ENCODE measurements at regions not wholly inside any gene's neighbourhood (a gene's known extent, or its start where the extent isn't known, plus 50 kb on each side); places are given as distances from the start of the nearest gene placed in this dataset.

- FAIRE-seq (no peak), DNase-seq (peak in 1 of 2 donors; percentile 16)
- H3K27me3 ChIP-seq (ENCODE audit: control insufficient read depth in 3 of 3, insufficient read depth in 3 of 3, low read length in 3 of 3) = no peaks in the 10 kb centered on the region
- H3K4me3 ChIP-seq (ENCODE audit: low read depth in 1 of 3, low read length in 3 of 3) = no peak overlapping the region
- no peaks in the 10 kb centered on the region for H3K9me3 ChIP-seq (ENCODE audit: control insufficient read depth in 2 of 2, insufficient read depth in 1 of 2, low read depth in 1 of 2, low read length in 1 of 2)
- no peaks in the 10 kb centered on the region for H3K4me1 ChIP-seq (ENCODE audit: control insufficient read depth in 3 of 3, insufficient read depth in 2 of 3, low read depth in 1 of 3, low read length in 2 of 3)
- no peak overlapping the region for H3K27ac ChIP-seq (ENCODE audit: low read depth in 1 of 3, low read length in 2 of 3)
- no peaks in the 10 kb centered on the region for H3K36me3 ChIP-seq (ENCODE audit: control insufficient read depth in 3 of 3, insufficient read depth in 2 of 3, low read depth in 1 of 3, low read length in 3 of 3)
- WGBS, 3 donors = 49 to 63% (median 55%) methylated on average over 8 of the region's 8 CpGs
Measured at GRCh38 chr7:68488341-68489060, 1109.8 kb upstream of the AUTS2 start.

DNA sequence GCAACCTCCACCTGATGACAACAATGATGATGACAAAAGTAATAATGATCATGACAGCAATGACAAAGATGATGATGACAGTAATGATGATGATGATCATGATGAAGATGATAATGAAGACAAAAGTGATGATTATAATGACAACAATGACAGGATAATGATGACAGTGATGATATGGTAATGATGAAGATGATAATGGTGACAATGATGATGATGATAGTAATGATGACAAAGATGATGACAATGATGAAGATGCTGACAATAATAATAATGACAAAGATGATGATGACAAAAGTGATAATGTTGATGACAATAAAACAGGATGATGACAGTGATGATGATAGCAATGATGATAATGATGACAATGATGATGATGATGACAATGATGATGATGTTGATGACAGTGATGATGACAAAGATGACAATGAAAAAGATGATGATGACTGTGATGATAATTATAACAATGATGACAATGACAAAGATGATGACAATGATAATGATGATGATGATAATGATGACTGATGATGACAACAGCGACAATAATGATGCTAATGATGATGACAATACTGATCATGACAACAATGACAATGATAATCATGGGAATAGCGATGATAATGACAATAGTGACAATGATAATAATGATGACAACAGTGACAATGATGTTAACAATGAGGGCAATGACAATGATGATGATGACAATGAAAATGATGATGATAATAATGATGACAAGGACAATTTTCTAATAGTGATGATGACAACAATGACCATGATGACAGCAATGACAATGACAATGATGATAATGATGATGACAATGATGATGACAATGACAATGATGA is 1106.5 kb upstream of the AUTS2 start:
- Histone ChIP-seq H3K27ac (ENCODE audit: low read depth in 1 of 3, low read length in 2 of 3) (no peak overlapping the region), H3K36me3 (ENCODE audit: control insufficient read depth in 3 of 3, insufficient read depth in 2 of 3, low read depth in 1 of 3, low read length in 3 of 3) (no peaks in the 10 kb centered on the region)
- FAIRE-seq = no peak

DNA sequence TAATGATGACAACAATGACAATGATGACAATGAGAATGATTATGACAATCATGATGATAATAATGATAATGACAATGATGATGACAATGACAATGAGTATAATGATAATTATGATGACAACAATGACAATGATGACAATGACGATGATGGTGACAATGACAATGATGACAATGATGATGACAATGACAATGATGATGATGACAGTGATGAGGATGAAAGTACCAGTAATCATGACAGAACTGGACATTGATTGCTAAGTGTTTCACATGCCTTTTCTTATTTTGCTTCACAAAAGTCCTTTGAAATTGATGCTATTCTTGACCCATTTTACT is 1106.0 kb upstream of the AUTS2 start:
- Histone ChIP-seq H3K4me1 (ENCODE audit: control insufficient read depth in 3 of 3, insufficient read depth in 2 of 3, low read depth in 1 of 3, low read length in 2 of 3) (no peaks in the 10 kb centered on the region), H3K27ac (ENCODE audit: low read depth in 1 of 3, low read length in 2 of 3) (no peak overlapping the region), H3K36me3 (ENCODE audit: control insufficient read depth in 3 of 3, insufficient read depth in 2 of 3, low read depth in 1 of 3, low read length in 3 of 3) (no peaks in the 10 kb centered on the region), H3K9me3 (ENCODE audit: control insufficient read depth in 2 of 2, insufficient read depth in 1 of 2, low read depth in 1 of 2, low read length in 1 of 2) (no peaks in the 10 kb centered on the region), H3K4me3 (ENCODE audit: low read depth in 1 of 3, low read length in 3 of 3) (no peak overlapping the region), H3K27me3 (ENCODE audit: control insufficient read depth in 3 of 3, insufficient read depth in 3 of 3, low read length in 3 of 3) (no peaks in the 10 kb centered on the region)
- DNase-seq = no peak
- FAIRE-seq = no peak
- 92 to 97% (median 93%) methylated on average over 1 of the region's 1 CpG for WGBS, 3 donors

More for the DNA sequence above, 1106.5 kb upstream of the AUTS2 start:
- DNase-seq = no peak
- Histone ChIP-seq H3K27me3 (ENCODE audit: control insufficient read depth in 3 of 3, insufficient read depth in 3 of 3, low read length in 3 of 3) (no peaks in the 10 kb centered on the region), H3K9me3 (ENCODE audit: control insufficient read depth in 2 of 2, insufficient read depth in 1 of 2, low read depth in 1 of 2, low read length in 1 of 2) (no peaks in the 10 kb centered on the region), H3K4me3 (ENCODE audit: low read depth in 1 of 3, low read length in 3 of 3) (no peak overlapping the region), H3K4me1 (ENCODE audit: control insufficient read depth in 3 of 3, insufficient read depth in 2 of 3, low read depth in 1 of 3, low read length in 2 of 3) (no peaks in the 10 kb centered on the region)
- WGBS, 3 donors = 80 to 88% (median 88%) methylated on average over 2 of the region's 2 CpGs

DNA sequence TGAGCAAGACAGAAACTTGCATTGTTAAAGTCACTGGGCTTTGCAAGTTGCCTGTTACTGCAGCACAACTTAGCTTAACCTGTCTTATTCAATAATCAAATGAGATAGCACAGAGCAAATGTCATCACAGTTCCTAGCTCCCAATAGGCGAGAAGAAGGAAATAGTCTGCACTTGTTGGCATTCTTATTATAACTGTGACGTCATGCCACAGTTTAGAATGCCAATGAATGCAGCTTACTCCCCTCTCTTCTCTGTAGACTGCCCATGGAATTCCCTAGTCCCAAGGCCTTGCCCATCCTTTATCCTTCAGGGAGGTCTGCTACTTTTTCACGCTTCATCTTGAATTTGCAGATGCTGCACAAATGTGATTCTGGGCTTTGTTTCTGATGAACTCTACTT is 1094.9 kb upstream of the AUTS2 start:
- Histone ChIP-seq H3K27me3 (ENCODE audit: control insufficient read depth in 3 of 3, insufficient read depth in 3 of 3, low read length in 3 of 3) (no peaks in the 10 kb centered on the region), H3K4me1 (ENCODE audit: control insufficient read depth in 3 of 3, insufficient read depth in 2 of 3, low read depth in 1 of 3, low read length in 2 of 3) (no peaks in the 10 kb centered on the region), H3K27ac (ENCODE audit: low read depth in 1 of 3, low read length in 2 of 3) (no peak overlapping the region), H3K9me3 (ENCODE audit: control insufficient read depth in 2 of 2, insufficient read depth in 1 of 2, low read depth in 1 of 2, low read length in 1 of 2) (no peaks in the 10 kb centered on the region), H3K36me3 (ENCODE audit: control insufficient read depth in 3 of 3, insufficient read depth in 2 of 3, low read depth in 1 of 3, low read length in 3 of 3) (no peaks in the 10 kb centered on the region), H3K4me3 (ENCODE audit: low read depth in 1 of 3, low read length in 3 of 3) (no peak overlapping the region)
- FAIRE-seq (no peak), DNase-seq (no peak)
- WGBS, 3 donors = 84 to 87% (median 86%) methylated on average over 3 of the region's 3 CpGs

DNA sequence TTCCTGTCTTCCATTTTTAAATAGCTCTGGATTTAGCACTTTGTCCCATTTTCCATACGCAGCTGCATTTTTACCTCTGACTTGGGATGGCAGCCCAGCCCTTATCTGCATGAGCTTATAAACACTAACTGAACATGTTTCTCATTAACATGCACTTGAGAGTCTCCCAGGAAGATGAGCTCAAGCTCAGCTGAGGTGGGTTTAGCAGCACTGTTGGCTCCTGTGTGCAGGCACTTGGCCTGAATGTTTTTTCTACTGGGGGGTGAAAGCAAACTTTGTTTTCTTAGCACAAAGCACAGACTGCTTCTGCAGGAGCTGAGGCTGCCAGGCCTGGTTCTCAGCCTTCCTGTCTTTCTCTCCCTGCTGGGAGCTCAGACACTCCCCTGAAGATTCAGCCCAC is 1093.6 kb upstream of the AUTS2 start:
- Histone ChIP-seq H3K36me3 (ENCODE audit: control insufficient read depth in 3 of 3, insufficient read depth in 2 of 3, low read depth in 1 of 3, low read length in 3 of 3) (no peaks in the 10 kb centered on the region), H3K27ac (ENCODE audit: low read depth in 1 of 3, low read length in 2 of 3) (no peak overlapping the region), H3K27me3 (ENCODE audit: control insufficient read depth in 3 of 3, insufficient read depth in 3 of 3, low read length in 3 of 3) (no peaks in the 10 kb centered on the region), H3K9me3 (ENCODE audit: control insufficient read depth in 2 of 2, insufficient read depth in 1 of 2, low read depth in 1 of 2, low read length in 1 of 2) (peaks cover 0 to 12% of the 10 kb centered on the region in 2 donors), H3K4me1 (ENCODE audit: control insufficient read depth in 3 of 3, insufficient read depth in 2 of 3, low read depth in 1 of 3, low read length in 2 of 3) (no peaks in the 10 kb centered on the region), H3K4me3 (ENCODE audit: low read depth in 1 of 3, low read length in 3 of 3) (no peak overlapping the region)
- DNase-seq (no peak), FAIRE-seq (no peak)
- WGBS, 3 donors = 20 to 51% (median 28%) methylated on average over 1 of the region's 1 CpG

GRCh38 chr7:68505721-68506120 is 1092.6 kb upstream of the AUTS2 start:
- DNase-seq (no peak), FAIRE-seq (no peak)
- no peak overlapping the region for H3K27ac ChIP-seq (ENCODE audit: low read depth in 1 of 3, low read length in 2 of 3)
- H3K4me3 ChIP-seq (ENCODE audit: low read depth in 1 of 3, low read length in 3 of 3) = no peak overlapping the region
- 89 to 90% (median 89%) methylated on average over 4 of the region's 4 CpGs for WGBS, 3 donors
- H3K36me3 ChIP-seq (ENCODE audit: control insufficient read depth in 3 of 3, insufficient read depth in 2 of 3, low read depth in 1 of 3, low read length in 3 of 3) = no peaks in the 10 kb centered on the region
- H3K9me3 ChIP-seq (ENCODE audit: control insufficient read depth in 2 of 2, insufficient read depth in 1 of 2, low read depth in 1 of 2, low read length in 1 of 2) = peaks cover 0 to 12% of the 10 kb centered on the region in 2 donors
- H3K27me3 ChIP-seq (ENCODE audit: control insufficient read depth in 3 of 3, insufficient read depth in 3 of 3, low read length in 3 of 3) = no peaks in the 10 kb centered on the region
- no peaks in the 10 kb centered on the region for H3K4me1 ChIP-seq (ENCODE audit: control insufficient read depth in 3 of 3, insufficient read depth in 2 of 3, low read depth in 1 of 3, low read length in 2 of 3)

DNA sequence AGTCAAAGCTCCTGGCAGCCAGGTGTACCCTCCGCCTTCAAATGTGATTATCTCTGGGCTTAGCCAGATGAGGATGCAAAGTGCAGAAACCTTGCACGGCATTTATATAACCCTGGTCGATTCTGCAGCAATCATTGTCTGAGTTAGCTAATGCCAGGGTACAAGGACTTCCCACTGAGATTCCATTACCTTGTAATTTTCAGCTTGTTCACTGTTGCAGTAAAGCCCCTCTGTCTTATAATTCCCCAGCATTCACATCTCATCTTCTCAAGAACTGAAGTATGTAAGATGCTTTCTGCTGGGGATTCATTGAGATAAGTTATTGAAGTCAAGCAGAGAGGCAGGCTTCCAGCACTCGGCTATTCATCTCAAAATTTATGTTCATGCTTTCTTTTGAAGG is 1090.6 kb upstream of the AUTS2 start:
- WGBS, 3 donors = 40 to 76% (median 58%) methylated on average over 4 of the region's 4 CpGs
- FAIRE-seq = no peak

DNA sequence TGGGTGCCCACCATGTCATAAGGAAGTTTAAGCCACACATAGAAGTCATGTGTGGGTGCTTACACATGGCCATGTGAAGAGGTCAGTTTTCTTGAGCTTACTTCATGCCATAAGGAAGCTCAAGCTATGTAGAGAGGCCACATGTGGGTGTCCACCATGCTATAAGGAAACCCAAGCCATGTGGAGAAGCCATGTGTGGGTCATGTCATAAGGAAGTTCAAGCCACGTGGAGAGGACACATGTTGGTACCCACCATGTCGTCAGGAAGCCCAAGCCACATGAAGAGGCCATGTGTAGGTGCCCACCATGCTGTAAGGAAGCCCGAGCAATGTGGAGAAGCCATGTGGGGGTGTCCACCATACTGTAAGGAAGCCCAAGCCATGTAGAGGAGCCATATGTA is 1089.2 kb upstream of the AUTS2 start:
- Histone ChIP-seq H3K27me3 (ENCODE audit: control insufficient read depth in 3 of 3, insufficient read depth in 3 of 3, low read length in 3 of 3) (no peaks in the 10 kb centered on the region), H3K27ac (ENCODE audit: low read depth in 1 of 3, low read length in 2 of 3) (no peak overlapping the region), H3K4me1 (ENCODE audit: control insufficient read depth in 3 of 3, insufficient read depth in 2 of 3, low read depth in 1 of 3, low read length in 2 of 3) (no peaks in the 10 kb centered on the region), H3K36me3 (ENCODE audit: control insufficient read depth in 3 of 3, insufficient read depth in 2 of 3, low read depth in 1 of 3, low read length in 3 of 3) (no peaks in the 10 kb centered on the region), H3K4me3 (ENCODE audit: low read depth in 1 of 3, low read length in 3 of 3) (no peak overlapping the region), H3K9me3 (ENCODE audit: control insufficient read depth in 2 of 2, insufficient read depth in 1 of 2, low read depth in 1 of 2, low read length in 1 of 2) (peaks cover 0 to 12% of the 10 kb centered on the region in 2 donors)
- WGBS, 3 donors = 82 to 86% (median 84%) methylated on average over 3 of the region's 3 CpGs
- DNase-seq = no peak
- FAIRE-seq = no peak

More for the DNA sequence above, 1090.6 kb upstream of the AUTS2 start:
- Histone ChIP-seq H3K4me3 (ENCODE audit: low read depth in 1 of 3, low read length in 3 of 3) (no peak overlapping the region), H3K9me3 (ENCODE audit: control insufficient read depth in 2 of 2, insufficient read depth in 1 of 2, low read depth in 1 of 2, low read length in 1 of 2) (peaks cover 0 to 12% of the 10 kb centered on the region in 2 donors), H3K36me3 (ENCODE audit: control insufficient read depth in 3 of 3, insufficient read depth in 2 of 3, low read depth in 1 of 3, low read length in 3 of 3) (no peaks in the 10 kb centered on the region), H3K27me3 (ENCODE audit: control insufficient read depth in 3 of 3, insufficient read depth in 3 of 3, low read length in 3 of 3) (no peaks in the 10 kb centered on the region), H3K4me1 (ENCODE audit: control insufficient read depth in 3 of 3, insufficient read depth in 2 of 3, low read depth in 1 of 3, low read length in 2 of 3) (no peaks in the 10 kb centered on the region), H3K27ac (ENCODE audit: low read depth in 1 of 3, low read length in 2 of 3) (no peak overlapping the region)
- no peak for DNase-seq

Data from small intestine (tissue), 7 donors.